HG03442 (cell line): ENCODE measurements at regions not wholly inside any gene's neighbourhood (a gene's known extent, or its start where the extent isn't known, plus 50 kb on each side); places are given as distances from the start of the nearest gene placed in this dataset.
A peak's percentile ranks its signal among the peaks of the same experiment; 100 is the strongest.

Experiments used
- ATAC-seq: cut with Tn5 transposase; IDR thresholded peaks from one replicate; pipeline ENCODE4 v1.9.1; 2021; ENCODE audit warnings: mild to moderate bottlenecking, moderate library complexity; ENCODE audit not compliant: unreplicated experiment

- ATAC-seq, result no peak
These were observed 52.9 kb downstream of the FRMPD3 start for GRCh38 chrX:107502316-107502715.

- no peak for ATAC-seq
These were observed 54.6 kb downstream of the FRMPD3 start for GRCh38 chrX:107504006-107504405.

GRCh38 chrX:107505223-107505622 is 55.8 kb downstream of the FRMPD3 start:
- no peak for ATAC-seq

GRCh38 chrX:107506596-107507031 is 57.2 kb downstream of the FRMPD3 start:
- ATAC-seq, result no peak

GRCh38 chrX:107507093-107507743 is 57.8 kb downstream of the FRMPD3 start:
- ATAC-seq, result no peak

- no peak for ATAC-seq
These were observed 58.3 kb downstream of the FRMPD3 start for GRCh38 chrX:107507744-107508117.

GRCh38 chrX:107508925-107509324 is 59.5 kb downstream of the FRMPD3 start:
- ATAC-seq, result no peak

GRCh38 chrX:107514944-107515343 is 65.5 kb downstream of the FRMPD3 start:
- ATAC-seq, result no peak

- no peak for ATAC-seq
These were observed 72.6 kb downstream of the FRMPD3 start for GRCh38 chrX:107521877-107522586.

GRCh38 chrX:107522901-107523300 is 73.4 kb downstream of the FRMPD3 start:
- ATAC-seq, result no peak

- ATAC-seq, result no peak
These were observed 76.7 kb downstream of the FRMPD3 start for GRCh38 chrX:107526141-107526540.

- no peak for ATAC-seq
These were observed 80.7 kb downstream of the FRMPD3 start for GRCh38 chrX:107530141-107530540.

GRCh38 chrX:107537815-107538214 is 88.4 kb downstream of the FRMPD3 start:
- ATAC-seq, result peak; percentile 49

GRCh38 chrX:107541244-107541643 is 87.1 kb upstream of the PRPS1 start:
- no peak for ATAC-seq

- ATAC-seq, result no peak
These were observed 86.3 kb upstream of the PRPS1 start for GRCh38 chrX:107542040-107542439.

- no peak for ATAC-seq
These were observed 85.8 kb upstream of the PRPS1 start for GRCh38 chrX:107542500-107542899.

GRCh38 chrX:107547621-107548020 is 80.7 kb upstream of the PRPS1 start:
- no peak for ATAC-seq

GRCh38 chrX:107548775-107549174 is 79.5 kb upstream of the PRPS1 start:
- ATAC-seq, result no peak

- ATAC-seq, result no peak
These were observed 78.8 kb upstream of the PRPS1 start for GRCh38 chrX:107549504-107549903.

GRCh38 chrX:107551546-107551945 is 76.8 kb upstream of the PRPS1 start:
- no peak for ATAC-seq

GRCh38 chrX:107552930-107553329 is 75.4 kb upstream of the PRPS1 start:
- ATAC-seq, result no peak

- no peak for ATAC-seq
These were observed 71.3 kb upstream of the PRPS1 start for GRCh38 chrX:107556967-107557366.

- ATAC-seq, result no peak
These were observed 68.8 kb upstream of the PRPS1 start for GRCh38 chrX:107559506-107559905.
